OCI-LY1 (cell line): ENCODE measurements at regions not wholly inside any gene's neighbourhood (a gene's known extent, or its start where the extent isn't known, plus 50 kb on each side); places are given as distances from the start of the nearest gene placed in this dataset.
"Not testable (repeated sequence)": the region's sequence is repeated elsewhere in the genome, so short reads cannot be mapped to it uniquely, and the experiment has no call there.

Experiments
- H2AFZ ChIP-seq: fragments of 200-600 bp; sonication (generic), shearing (Covaris generic); 2 replicates; pipeline ENCODE4 v1.6.0; 2014; ENCODE audit warnings: antibody characterized with exemption, mild to moderate bottlenecking, low read length
- H3F3A ChIP-seq: fragments of 200-600 bp; sonication (generic), shearing (Covaris generic); 2 replicates; pipeline ENCODE4 v1.6.0; 2014; ENCODE audit warnings: mild to moderate bottlenecking, antibody characterized with exemption, low read length, moderate library complexity; ENCODE audit not compliant: insufficient read depth
- H3K27ac ChIP-seq: fragments of 200-600 bp; sonication (generic); 2 replicates; pipeline ENCODE4 v1.5.1; 2014; ENCODE audit warnings: low read length, mixed run types, mild to moderate bottlenecking, low read depth; ENCODE audit not compliant: poor library complexity, severe bottlenecking
- H3K27me3 ChIP-seq: fragments of 200-600 bp; sonication (generic); 2 replicates; pipeline ENCODE4 v1.6.0; 2014; ENCODE audit warnings: antibody characterized with exemption, mild to moderate bottlenecking, low read length, moderate library complexity; ENCODE audit not compliant: insufficient read depth
- H3K36me3 ChIP-seq: fragments of 200-600 bp; sonication (generic); 2 replicates; pipeline ENCODE4 v1.6.1; 2014; ENCODE audit warnings: mild to moderate bottlenecking, antibody characterized with exemption, low read length, moderate library complexity, mixed read lengths; ENCODE audit not compliant: insufficient read depth
- H3K4me1 ChIP-seq: fragments of 200-600 bp; sonication (generic); 2 replicates; pipeline ENCODE4 v1.5.1; 2014; ENCODE audit warnings: mild to moderate bottlenecking, low read length, moderate library complexity; ENCODE audit not compliant: insufficient read depth, severe bottlenecking
- H3K4me2 ChIP-seq: fragments of 200-600 bp; sonication (generic), shearing (Covaris generic); 2 replicates; pipeline ENCODE4 v1.6.1; 2014; ENCODE audit warnings: low read length
- H3K4me3 ChIP-seq: fragments of 200-600 bp; sonication (generic); 2 replicates; pipeline ENCODE4 v1.5.1; 2014; ENCODE audit warnings: low read length, low read depth, mild to moderate bottlenecking, mixed read lengths; ENCODE audit not compliant: poor library complexity, severe bottlenecking
- H3K79me2 ChIP-seq: fragments of 200-600 bp; shearing (Covaris generic); 2 replicates; pipeline ENCODE4 v1.6.1; 2016; ENCODE audit warnings: mixed run types, low read length, mixed read lengths; ENCODE audit not compliant: insufficient read depth
- H3K9ac ChIP-seq: fragments of 200-600 bp; sonication (generic), shearing (Covaris generic); 2 replicates; pipeline ENCODE4 v1.6.1; 2014; ENCODE audit warnings: mild to moderate bottlenecking, low read length, mixed read lengths
- H3K9me2 ChIP-seq: fragments of 200-600 bp; sonication (generic), shearing (Covaris generic); 2 replicates; pipeline ENCODE4 v1.6.1; 2014; ENCODE audit warnings: low read depth, mild to moderate bottlenecking, low read length, mixed read lengths
- H3K9me3 ChIP-seq: fragments of 200-600 bp; shearing (Covaris generic); 2 replicates; pipeline ENCODE4 v1.6.1; 2014; ENCODE audit warnings: low read length, mixed read lengths
- H4K20me1 ChIP-seq: fragments of 200-600 bp; sonication (generic), shearing (Covaris generic); 2 replicates; pipeline ENCODE4 v1.6.0; 2016; ENCODE audit warnings: mild to moderate bottlenecking, low read length; ENCODE audit not compliant: insufficient read depth
- EZH2 ChIP-seq: fragments of 200-600 bp; sonication (generic), shearing (Covaris generic); IDR thresholded peaks from 2 replicates; pipeline ENCODE4 v1.8.0; 2017; ENCODE audit warnings: borderline replicate concordance, mixed run types, mild to moderate bottlenecking, antibody characterized with exemption, low read length, moderate library complexity, mixed read lengths
- TF ChIP-seq, protein P1 (sequence below): fragments of 200-600 bp; sonication (generic), shearing (Covaris generic); IDR thresholded peaks from 2 replicates; pipeline ENCODE4 v1.5.1; 2017; ENCODE audit warnings: mild to moderate bottlenecking, antibody characterized with exemption, low read length, moderate library complexity, mixed read lengths

DNA sequence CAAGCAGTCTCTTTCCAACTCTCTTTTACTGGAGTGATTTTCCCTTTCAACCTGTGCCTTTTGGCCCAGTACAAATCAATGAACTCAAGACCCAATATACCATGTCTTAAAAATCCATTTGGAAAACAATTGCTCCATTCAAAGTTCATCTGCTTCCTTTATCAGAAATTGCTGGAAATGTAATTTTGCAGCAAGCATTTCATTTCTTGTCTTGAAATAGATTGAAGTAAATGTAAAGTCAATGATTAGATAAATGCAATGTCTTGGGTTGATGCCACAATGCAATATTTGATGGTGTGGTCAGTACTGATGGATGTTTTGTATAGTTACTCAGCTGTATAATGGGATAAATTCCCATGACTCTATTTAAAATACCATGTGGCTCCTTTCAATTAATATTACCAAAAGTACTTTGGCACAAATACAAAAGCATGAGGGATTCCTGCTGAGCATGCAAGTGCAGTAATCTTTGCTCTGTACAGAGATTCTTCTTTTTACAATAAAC, 707.7 kb upstream of the NOVA1 start:
- Histone ChIP-seq H4K20me1 (no peaks in the 10 kb centered on the region), H3K36me3 (no peaks in the 10 kb centered on the region), H3K27me3 (no peaks in the 10 kb centered on the region), H3F3A (no peaks in the 10 kb centered on the region), H3K4me1 (no peaks in the 10 kb centered on the region), H3K79me2 (no peaks in the 10 kb centered on the region), H3K4me3 (no peak overlapping the region), H3K27ac (no peak overlapping the region), H3K4me2 (no peak overlapping the region), H3K9me2 (no peaks in the 10 kb centered on the region), H3K9me3 (no peaks in the 10 kb centered on the region), H3K9ac (no peak overlapping the region), H2AFZ (no peak overlapping the region)
- TF ChIP-seq EZH2 = no peak
- TF ChIP-seq, protein P1, sequence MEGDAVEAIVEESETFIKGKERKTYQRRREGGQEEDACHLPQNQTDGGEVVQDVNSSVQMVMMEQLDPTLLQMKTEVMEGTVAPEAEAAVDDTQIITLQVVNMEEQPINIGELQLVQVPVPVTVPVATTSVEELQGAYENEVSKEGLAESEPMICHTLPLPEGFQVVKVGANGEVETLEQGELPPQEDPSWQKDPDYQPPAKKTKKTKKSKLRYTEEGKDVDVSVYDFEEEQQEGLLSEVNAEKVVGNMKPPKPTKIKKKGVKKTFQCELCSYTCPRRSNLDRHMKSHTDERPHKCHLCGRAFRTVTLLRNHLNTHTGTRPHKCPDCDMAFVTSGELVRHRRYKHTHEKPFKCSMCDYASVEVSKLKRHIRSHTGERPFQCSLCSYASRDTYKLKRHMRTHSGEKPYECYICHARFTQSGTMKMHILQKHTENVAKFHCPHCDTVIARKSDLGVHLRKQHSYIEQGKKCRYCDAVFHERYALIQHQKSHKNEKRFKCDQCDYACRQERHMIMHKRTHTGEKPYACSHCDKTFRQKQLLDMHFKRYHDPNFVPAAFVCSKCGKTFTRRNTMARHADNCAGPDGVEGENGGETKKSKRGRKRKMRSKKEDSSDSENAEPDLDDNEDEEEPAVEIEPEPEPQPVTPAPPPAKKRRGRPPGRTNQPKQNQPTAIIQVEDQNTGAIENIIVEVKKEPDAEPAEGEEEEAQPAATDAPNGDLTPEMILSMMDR = no peak

DNA sequence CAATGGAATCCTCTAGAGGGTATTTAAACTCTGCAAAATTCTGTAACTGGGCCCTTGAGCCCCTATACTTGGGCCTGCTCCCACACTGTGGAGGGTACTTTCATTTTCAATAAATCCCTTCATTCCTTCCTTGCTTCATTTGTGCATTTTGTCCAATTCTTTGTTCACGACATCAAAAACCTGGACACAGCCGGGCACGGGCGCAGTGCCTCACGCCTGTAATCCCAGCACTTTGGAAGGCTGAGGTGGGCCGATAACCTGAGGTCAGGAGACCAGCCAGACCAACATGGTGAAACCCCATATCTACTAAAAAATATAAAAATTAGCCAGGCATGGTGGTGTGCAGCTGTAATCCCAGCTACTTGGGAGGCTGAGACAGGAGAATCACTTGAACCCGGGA, 714.9 kb upstream of the NOVA1 start:
- H3K4me3 ChIP-seq, H3K36me3 ChIP-seq, H3K4me2 ChIP-seq, H3F3A ChIP-seq, H3K27me3 ChIP-seq, H3K27ac ChIP-seq, H3K79me2 ChIP-seq, H3K9me3 ChIP-seq, H3K9ac ChIP-seq, H2AFZ ChIP-seq, H3K4me1 ChIP-seq, H3K9me2 ChIP-seq, H4K20me1 ChIP-seq: not testable (repeated sequence)

DNA sequence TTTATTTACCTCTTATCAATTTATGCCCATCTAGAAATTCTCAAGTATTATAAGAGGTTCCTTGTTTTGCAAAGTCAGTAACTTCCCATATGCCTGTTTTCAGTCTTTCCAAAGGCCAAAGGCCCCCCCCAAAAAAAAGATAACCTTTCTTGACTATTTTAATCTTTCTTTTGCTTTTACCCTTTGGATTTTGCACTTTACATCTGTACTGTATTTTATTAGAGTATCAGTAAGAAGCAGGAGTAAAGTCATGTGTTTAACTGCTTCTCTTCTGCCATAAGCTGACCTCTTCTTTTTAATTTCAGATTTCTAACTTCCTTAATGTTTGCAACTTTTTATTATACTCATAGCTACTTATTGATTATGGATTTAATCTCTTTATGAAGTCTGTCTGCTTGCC, 716.4 kb upstream of the NOVA1 start:
- TF ChIP-seq EZH2 = no peak
- TF ChIP-seq, protein P1 = no peak
- H3K4me1 ChIP-seq = no peaks in the 10 kb centered on the region

DNA sequence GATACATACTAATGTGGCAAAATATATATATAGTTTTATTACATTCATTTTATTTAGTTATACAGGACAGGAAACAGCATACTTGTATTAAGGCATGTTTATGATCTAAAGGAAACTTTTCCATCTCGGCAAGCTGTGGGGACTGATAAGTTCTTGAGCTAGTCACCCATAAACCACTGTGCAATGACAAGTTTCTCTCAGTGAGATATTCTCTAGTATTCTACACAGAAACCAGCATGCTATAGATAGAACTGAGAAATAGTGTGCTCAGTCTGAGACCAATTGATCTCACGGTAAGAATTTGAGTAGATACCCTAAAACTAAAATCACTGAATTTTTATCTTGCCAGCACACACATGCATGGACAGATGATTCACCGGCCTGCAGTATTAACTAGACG, 717.6 kb upstream of the NOVA1 start:
- no peak for TF ChIP-seq EZH2
- TF ChIP-seq, protein P1 = no peak
- Histone ChIP-seq H3K9ac (no peak overlapping the region), H3K4me3 (no peak overlapping the region), H3F3A (no peaks in the 10 kb centered on the region), H3K79me2 (no peaks in the 10 kb centered on the region), H3K36me3 (no peaks in the 10 kb centered on the region), H3K27me3 (no peaks in the 10 kb centered on the region), H4K20me1 (no peaks in the 10 kb centered on the region), H3K9me3 (no peaks in the 10 kb centered on the region), H2AFZ (no peak overlapping the region), H3K27ac (no peak overlapping the region), H3K4me1 (no peaks in the 10 kb centered on the region), H3K9me2 (no peaks in the 10 kb centered on the region), H3K4me2 (no peak overlapping the region)

More for the DNA sequence above, 716.4 kb upstream of the NOVA1 start:
- H3K9ac ChIP-seq = no peak overlapping the region
- H3K79me2 ChIP-seq = no peaks in the 10 kb centered on the region
- H3K4me2 ChIP-seq = no peak overlapping the region
- no peaks in the 10 kb centered on the region for H3F3A ChIP-seq
- H3K27me3 ChIP-seq = no peaks in the 10 kb centered on the region
- H3K27ac ChIP-seq = no peak overlapping the region
- H2AFZ ChIP-seq = no peak overlapping the region
- no peaks in the 10 kb centered on the region for H4K20me1 ChIP-seq
- H3K36me3 ChIP-seq = no peaks in the 10 kb centered on the region
- no peaks in the 10 kb centered on the region for H3K9me2 ChIP-seq
- no peaks in the 10 kb centered on the region for H3K9me3 ChIP-seq
- no peak overlapping the region for H3K4me3 ChIP-seq
